ENCODE measurements at regions not wholly inside any gene's neighbourhood (a gene's known extent, or its start where the extent isn't known, plus 50 kb on each side); places are given as distances from the start of the nearest gene placed in this dataset.
"Not testable (repeated sequence)": the region's sequence is repeated elsewhere in the genome, so short reads cannot be mapped to it uniquely, and the experiment has no call there.

DNA sequence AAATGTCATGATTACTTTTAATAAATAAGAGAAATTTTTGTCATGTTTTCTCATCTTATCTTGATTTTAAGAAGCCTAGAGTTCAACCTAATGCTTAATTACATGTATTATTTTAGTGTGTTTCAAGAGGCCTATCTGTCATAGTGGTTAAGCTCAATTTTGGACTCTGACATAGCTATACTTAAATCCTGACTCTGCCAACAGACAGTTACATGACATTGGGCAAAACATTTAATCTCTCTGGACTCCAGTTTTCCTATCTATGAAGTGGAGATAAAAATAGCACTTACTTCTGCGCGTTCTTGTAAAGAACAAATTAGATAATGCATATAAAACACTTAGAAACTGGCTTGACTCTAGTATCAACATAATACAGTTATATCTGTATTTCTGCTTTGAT is 417.8 kb downstream of the MRPL39 start:
- intact Hi-C loops (cut with DNase I) = no loop called here
- no peaks in the 10 kb centered on the region for H3K36me3 ChIP-seq
- TF ChIP-seq, protein P1, sequence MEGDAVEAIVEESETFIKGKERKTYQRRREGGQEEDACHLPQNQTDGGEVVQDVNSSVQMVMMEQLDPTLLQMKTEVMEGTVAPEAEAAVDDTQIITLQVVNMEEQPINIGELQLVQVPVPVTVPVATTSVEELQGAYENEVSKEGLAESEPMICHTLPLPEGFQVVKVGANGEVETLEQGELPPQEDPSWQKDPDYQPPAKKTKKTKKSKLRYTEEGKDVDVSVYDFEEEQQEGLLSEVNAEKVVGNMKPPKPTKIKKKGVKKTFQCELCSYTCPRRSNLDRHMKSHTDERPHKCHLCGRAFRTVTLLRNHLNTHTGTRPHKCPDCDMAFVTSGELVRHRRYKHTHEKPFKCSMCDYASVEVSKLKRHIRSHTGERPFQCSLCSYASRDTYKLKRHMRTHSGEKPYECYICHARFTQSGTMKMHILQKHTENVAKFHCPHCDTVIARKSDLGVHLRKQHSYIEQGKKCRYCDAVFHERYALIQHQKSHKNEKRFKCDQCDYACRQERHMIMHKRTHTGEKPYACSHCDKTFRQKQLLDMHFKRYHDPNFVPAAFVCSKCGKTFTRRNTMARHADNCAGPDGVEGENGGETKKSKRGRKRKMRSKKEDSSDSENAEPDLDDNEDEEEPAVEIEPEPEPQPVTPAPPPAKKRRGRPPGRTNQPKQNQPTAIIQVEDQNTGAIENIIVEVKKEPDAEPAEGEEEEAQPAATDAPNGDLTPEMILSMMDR (IDR thresholded peaks at IDR 0.05) = no peak
- no peak overlapping the region for H3K4me3 ChIP-seq
- no peak overlapping the region for H3K27ac ChIP-seq
- no peaks in the 10 kb centered on the region for H3K4me1 ChIP-seq
- no peaks in the 10 kb centered on the region for H3K9me3 ChIP-seq
- DNase-seq = no peak
- ATAC-seq = no peak
- H3K27me3 ChIP-seq (ENCODE audit: low read depth) = no peaks in the 10 kb centered on the region

- Histone ChIP-seq H3K4me1 (no peaks in the 10 kb centered on the region), H3K27ac (no peak overlapping the region), H3K36me3 (no peaks in the 10 kb centered on the region), H3K9me3 (no peaks in the 10 kb centered on the region), H3K27me3 (ENCODE audit: low read depth) (no peaks in the 10 kb centered on the region), H3K4me3 (no peak overlapping the region)
- TF ChIP-seq, protein P1 (IDR thresholded peaks at IDR 0.05) = no peak
- DNase-seq = no peak
- ATAC-seq = no peak
- intact Hi-C loops (cut with DNase I) = no loop called here
These were observed 418.6 kb downstream of the MRPL39 start for GRCh38 chr21:25188677-25189079.

- Histone ChIP-seq H3K27me3 (ENCODE audit: low read depth) (no peaks in the 10 kb centered on the region), H3K36me3 (no peaks in the 10 kb centered on the region), H3K4me3 (no peak overlapping the region), H3K4me1 (no peaks in the 10 kb centered on the region), H3K9me3 (no peaks in the 10 kb centered on the region), H3K27ac (no peak overlapping the region)
- TF ChIP-seq, protein P1 (IDR thresholded peaks at IDR 0.05) = no peak
- DNase-seq (no peak), ATAC-seq (no peak)
- intact Hi-C loops (cut with DNase I) = no loop called here
These were observed 421.0 kb downstream of the MRPL39 start for GRCh38 chr21:25186273-25186672.

DNA sequence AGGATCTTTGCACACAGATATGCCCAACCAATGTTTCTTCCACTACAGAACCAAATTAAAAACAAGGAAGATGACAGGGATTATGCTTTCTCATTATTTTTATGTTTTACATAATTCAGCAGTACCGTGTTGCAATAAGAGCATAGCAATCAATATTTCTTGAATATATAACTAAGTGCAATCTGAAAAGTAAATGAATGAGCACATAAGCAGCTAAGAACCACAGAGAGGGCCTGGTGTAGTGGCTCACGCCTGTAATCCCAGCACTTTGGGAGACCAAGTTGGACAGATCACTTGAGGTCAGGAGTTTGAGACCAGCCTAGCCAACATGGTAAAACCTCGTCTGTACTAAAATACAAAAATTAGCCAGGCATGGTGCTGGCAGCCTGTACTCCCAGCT is 423.7 kb downstream of the MRPL39 start:
- DNase-seq (no peak), ATAC-seq (no peak)
- no peak overlapping the region for H3K4me3 ChIP-seq
- H3K9me3 ChIP-seq = no peaks in the 10 kb centered on the region
- no peaks in the 10 kb centered on the region for H3K36me3 ChIP-seq
- H3K27ac ChIP-seq = no peak overlapping the region
- H3K4me1 ChIP-seq = no peaks in the 10 kb centered on the region
- no peaks in the 10 kb centered on the region for H3K27me3 ChIP-seq (ENCODE audit: low read depth)
- TF ChIP-seq, protein P1 (IDR thresholded peaks at IDR 0.05) = no peak
- intact Hi-C loops (cut with DNase I) = no loop called here

- DNase-seq; intact Hi-C loops (cut with DNase I); H3K4me1 ChIP-seq; H3K36me3 ChIP-seq; H3K9me3 ChIP-seq; ATAC-seq; H3K4me3 ChIP-seq; H3K27ac ChIP-seq; H3K27me3 ChIP-seq (ENCODE audit: low read depth): not testable (repeated sequence)
These were observed 425.6 kb downstream of the MRPL39 start for GRCh38 chr21:25181690-25182089.

GRCh38 chr21:25179116-25179515 is 428.2 kb downstream of the MRPL39 start:
- Histone ChIP-seq H3K4me3 (no peak overlapping the region), H3K27ac (no peak overlapping the region), H3K27me3 (ENCODE audit: low read depth) (no peaks in the 10 kb centered on the region), H3K36me3 (no peaks in the 10 kb centered on the region), H3K4me1 (no peaks in the 10 kb centered on the region), H3K9me3 (no peaks in the 10 kb centered on the region)
- TF ChIP-seq, protein P1 (IDR thresholded peaks at IDR 0.05) = no peak
- intact Hi-C loops (cut with DNase I) = no loop called here
- ATAC-seq (no peak), DNase-seq (no peak)
